Transverse colon (tissue), 4 donors: ENCODE measurements at regions not wholly inside any gene's neighbourhood (a gene's known extent, or its start where the extent isn't known, plus 50 kb on each side); places are given as distances from the start of the nearest gene placed in this dataset.

ENCODE experiments used
- DNase-seq: peaks from one replicate; pipeline ENCODE4 v3.0.0-alpha.2; 2019
- H3K27ac ChIP-seq, 4 donors: fragments of 200-600 bp; sonication (generic); 2 replicates each; pipeline ENCODE4 v1.5.1; 2016 to 2018; ENCODE audit warnings: inconsistent platforms in 4 of 4
- H3K27me3 ChIP-seq: fragments of 200-600 bp; sonication (generic); 2 replicates; pipeline ENCODE4 v1.5.1; 2017; ENCODE audit warnings: inconsistent platforms
- H3K36me3 ChIP-seq, 4 donors: fragments of 200-600 bp; sonication (generic); 2 replicates each; pipeline ENCODE4 v1.5.1; 2017 to 2019; ENCODE audit warnings: inconsistent platforms in 4 of 4
- H3K4me1 ChIP-seq, 4 donors: fragments of 200-600 bp; sonication (generic); 2 replicates each; pipeline ENCODE4 v1.5.1; 2017 to 2020; ENCODE audit warnings: inconsistent platforms in 4 of 4
- H3K4me3 ChIP-seq, 4 donors: fragments of 200-600 bp; sonication (generic); 1 replicate in 1 of 4; 2 replicates in 3 of 4; pipeline versions ENCODE4 v1.5.1 to v1.6.1; 2017 to 2019; ENCODE audit warnings: inconsistent platforms in 4 of 4
- H3K9me3 ChIP-seq, 2 donors: fragments of 200-600 bp; sonication (generic); 2 replicates each; pipeline ENCODE4 v1.5.1; 2017 to 2019; ENCODE audit warnings: inconsistent platforms in 2 of 2
- EP300 ChIP-seq: sonication (generic); formaldehyde crosslinking; IDR thresholded peaks from one replicate; pipeline ENCODE4 v1.6.1; 2017; ENCODE audit warnings: antibody characterized with exemption, low read depth
- POLR2A ChIP-seq: fragments of 450-650 bp; IDR thresholded peaks from one replicate; pipeline ENCODE4 v1.6.1; 2016; ENCODE audit warnings: antibody characterized with exemption, mild to moderate bottlenecking, moderate library complexity
- POLR2AphosphoS5 ChIP-seq, 3 donors: sonication (generic); formaldehyde crosslinking; IDR thresholded peaks; one replicate each; pipeline ENCODE4 v1.6.1; 2016; ENCODE audit warnings: antibody characterized with exemption in 3 of 3
- WGBS, 2 donors: methylation state at CpG; one replicate each; pipeline ENCODE4 v1.1.5; 2018; ENCODE audit warnings: low coverage in 1 of 2; 5-methylcytosine and 5-hydroxymethylcytosine counted together
- in situ Hi-C, 4 donors: fragments of 200-750 bp; cut with MboI; loops; one replicate each; pipeline versions ENCODE4 v1.15.0 to v1.15.1; 2017; ENCODE audit warnings: low sequenced_read_pairs in 3 of 4, low pct_ligation_motif_present in 1 of 4, low pct_unique_long_range_greater_than_20kb in 1 of 4
- intact Hi-C: fragments of 100-400 bp; cut with DNase I; formaldehyde crosslinking; loops from one replicate; pipeline ENCODE4 v1.15.1; 2023; ENCODE audit warnings: low total_unique reads
- TF ChIP-seq, protein P1 (sequence below), 5 experiments: fragments of 200-600 bp in 3 of 5; fragments of 450-650 bp in 2 of 5; sonication (generic) in 3 of 5; IDR thresholded peaks; 1 replicate in 2 of 5; 2 replicates in 3 of 5; pipeline ENCODE4 v1.5.1; 2016 to 2017; ENCODE audit warnings: antibody characterized with exemption in 5 of 5, inconsistent platforms in 3 of 5, mild to moderate bottlenecking in 2 of 5, moderate library complexity in 1 of 5

DNA sequence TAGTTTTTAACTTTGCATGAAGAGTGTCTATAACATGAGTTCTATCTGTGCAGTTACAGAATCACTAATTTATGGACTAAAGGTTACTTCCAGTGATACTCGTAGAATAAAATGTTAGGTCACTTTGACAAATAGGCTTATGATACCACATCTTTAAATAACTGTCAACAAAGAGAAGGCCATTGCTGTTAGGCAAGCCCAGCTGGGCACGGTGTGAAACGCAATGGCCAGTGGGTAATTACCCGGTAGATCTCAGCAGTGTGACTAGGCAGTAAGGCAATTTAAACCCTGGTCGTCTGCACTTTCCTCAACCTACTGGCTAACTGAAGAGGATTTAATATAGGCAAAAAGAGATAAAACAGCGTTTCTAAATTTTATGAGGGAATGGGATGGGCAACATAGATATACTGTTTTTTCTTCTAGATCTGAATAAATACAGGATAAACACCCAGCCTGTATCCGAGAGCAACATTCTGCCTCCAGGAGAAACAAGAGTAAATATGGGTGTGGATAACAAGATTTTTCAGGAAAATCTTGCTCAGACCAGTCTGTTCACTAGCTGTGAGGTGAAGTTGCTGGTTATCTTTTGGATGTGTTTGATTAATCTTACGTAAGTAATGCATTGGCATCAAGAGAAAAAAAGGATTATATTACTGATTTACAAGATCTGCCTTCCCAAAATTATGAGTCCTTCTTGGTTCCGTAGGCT, 631.3 kb downstream of the EFNB2 start:
- in situ Hi-C loops (no loop called here), intact Hi-C loops (no loop called here)
- TF ChIP-seq EP300: no peak
- TF ChIP-seq, protein P1, sequence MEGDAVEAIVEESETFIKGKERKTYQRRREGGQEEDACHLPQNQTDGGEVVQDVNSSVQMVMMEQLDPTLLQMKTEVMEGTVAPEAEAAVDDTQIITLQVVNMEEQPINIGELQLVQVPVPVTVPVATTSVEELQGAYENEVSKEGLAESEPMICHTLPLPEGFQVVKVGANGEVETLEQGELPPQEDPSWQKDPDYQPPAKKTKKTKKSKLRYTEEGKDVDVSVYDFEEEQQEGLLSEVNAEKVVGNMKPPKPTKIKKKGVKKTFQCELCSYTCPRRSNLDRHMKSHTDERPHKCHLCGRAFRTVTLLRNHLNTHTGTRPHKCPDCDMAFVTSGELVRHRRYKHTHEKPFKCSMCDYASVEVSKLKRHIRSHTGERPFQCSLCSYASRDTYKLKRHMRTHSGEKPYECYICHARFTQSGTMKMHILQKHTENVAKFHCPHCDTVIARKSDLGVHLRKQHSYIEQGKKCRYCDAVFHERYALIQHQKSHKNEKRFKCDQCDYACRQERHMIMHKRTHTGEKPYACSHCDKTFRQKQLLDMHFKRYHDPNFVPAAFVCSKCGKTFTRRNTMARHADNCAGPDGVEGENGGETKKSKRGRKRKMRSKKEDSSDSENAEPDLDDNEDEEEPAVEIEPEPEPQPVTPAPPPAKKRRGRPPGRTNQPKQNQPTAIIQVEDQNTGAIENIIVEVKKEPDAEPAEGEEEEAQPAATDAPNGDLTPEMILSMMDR (IDR thresholded peaks at IDR 0.05): no peak
- TF ChIP-seq POLR2A: no peak
- no peak for TF ChIP-seq POLR2AphosphoS5 (IDR thresholded peaks at IDR 0.05)
- peak; percentile 38 for DNase-seq
- peaks cover 0 to 5% (median 2%) of the 10 kb centered on the region in 4 donors for H3K4me1 ChIP-seq
- WGBS, 2 donors: 43 to 44% methylated on average over 9 of the region's 9 CpGs
- no peaks in the 10 kb centered on the region for H3K9me3 ChIP-seq
- no peaks in the 10 kb centered on the region for H3K36me3 ChIP-seq
- peak overlapping the region in 3 of 4 donors; percentile 20 to 52 (median 40) for H3K27ac ChIP-seq
- no peak overlapping the region for H3K4me3 ChIP-seq
- H3K27me3 ChIP-seq: no peaks in the 10 kb centered on the region

- Histone ChIP-seq H3K27me3 (no peaks in the 10 kb centered on the region), H3K4me3 (no peak overlapping the region), H3K36me3 (no peaks in the 10 kb centered on the region), H3K9me3 (no peaks in the 10 kb centered on the region), H3K27ac (no peak overlapping the region), H3K4me1 (peaks cover 0 to 5% (median 2%) of the 10 kb centered on the region in 4 donors)
- in situ Hi-C loops (no loop called here), intact Hi-C loops (no loop called here)
- WGBS, 2 donors: 56 to 69% methylated on average over 2 of the region's 2 CpGs
- DNase-seq: no peak
- TF ChIP-seq, protein P1 (IDR thresholded peaks at IDR 0.05): no peak
- no peak for TF ChIP-seq POLR2AphosphoS5 (IDR thresholded peaks at IDR 0.05)
- no peak for TF ChIP-seq POLR2A
- no peak for TF ChIP-seq EP300
Observed at GRCh38 chr13:105902396-105902795, 633.1 kb downstream of the EFNB2 start.

DNA sequence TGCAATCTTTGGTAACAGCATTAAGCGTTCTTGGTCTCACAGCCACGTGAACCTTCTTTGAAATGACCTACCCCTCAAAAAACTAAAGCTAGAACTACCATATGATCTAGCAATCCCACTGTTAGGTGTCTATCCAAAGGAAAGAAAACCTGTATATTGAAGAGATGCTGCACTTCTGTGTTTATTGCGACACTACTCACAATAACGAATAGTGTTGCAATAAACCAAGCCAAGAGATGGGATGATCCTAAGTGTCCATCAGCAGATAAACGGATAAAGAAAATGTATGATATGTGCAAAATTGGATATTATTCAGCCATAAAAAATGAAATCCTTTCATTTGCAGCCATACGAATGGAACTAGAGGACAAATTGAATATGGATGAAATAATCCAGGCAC, 637.9 kb downstream of the EFNB2 start:
- H3K27me3 ChIP-seq: no peaks in the 10 kb centered on the region
- H3K4me3 ChIP-seq: no peak overlapping the region
- intact Hi-C loops: no loop called here
- in situ Hi-C loops: no loop called here
- no peaks in the 10 kb centered on the region for H3K36me3 ChIP-seq
- no peaks in the 10 kb centered on the region for H3K9me3 ChIP-seq
- TF ChIP-seq POLR2AphosphoS5 (IDR thresholded peaks at IDR 0.05) (no peak), POLR2A (no peak), EP300 (no peak)
- TF ChIP-seq, protein P1 (IDR thresholded peaks at IDR 0.05): no peak
- 87 to 92% methylated on average over 6 of the region's 6 CpGs for WGBS, 2 donors
- no peak for DNase-seq
- H3K4me1 ChIP-seq: no peaks in the 10 kb centered on the region
- no peak overlapping the region for H3K27ac ChIP-seq

DNA sequence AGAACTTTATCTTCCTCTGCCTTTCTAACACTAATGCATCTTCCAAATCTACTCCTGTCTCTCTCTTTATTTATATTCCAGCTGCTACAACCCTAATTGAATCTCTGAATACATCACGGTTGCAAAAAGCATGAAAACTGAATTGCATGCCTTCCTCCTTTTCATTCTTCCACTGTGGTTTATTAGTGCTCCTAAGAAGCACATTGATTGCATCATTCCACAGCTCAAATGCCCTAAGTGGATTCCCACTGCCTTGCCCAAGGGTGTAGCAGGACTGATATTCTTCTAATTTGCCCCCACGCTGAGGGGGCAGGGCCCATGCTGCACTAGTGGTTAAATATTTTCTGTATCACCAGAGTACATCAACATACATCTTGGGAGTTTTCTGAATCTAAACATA, 640.8 kb downstream of the EFNB2 start:
- H3K4me3 ChIP-seq: no peak overlapping the region
- H3K9me3 ChIP-seq: no peaks in the 10 kb centered on the region
- no peaks in the 10 kb centered on the region for H3K27me3 ChIP-seq
- DNase-seq: no peak
- intact Hi-C loops (no loop called here), in situ Hi-C loops (no loop called here)
- H3K36me3 ChIP-seq: no peaks in the 10 kb centered on the region
- no peak overlapping the region for H3K27ac ChIP-seq
- TF ChIP-seq POLR2AphosphoS5 (IDR thresholded peaks at IDR 0.05) (no peak), EP300 (no peak), POLR2A (no peak)
- TF ChIP-seq, protein P1 (IDR thresholded peaks at IDR 0.05): no peak
- H3K4me1 ChIP-seq: no peaks in the 10 kb centered on the region
- WGBS, 2 donors: 64 to 84% methylated on average over 1 to 2 of the region's 2 CpGs
